ENCODE measurements at regions not wholly inside any gene's neighbourhood (a gene's known extent, or its start where the extent isn't known, plus 50 kb on each side); places are given as distances from the start of the nearest gene placed in this dataset.
A peak's percentile ranks its signal among the peaks of the same experiment; 100 is the strongest.
"Not testable (repeated sequence)": the region's sequence is repeated elsewhere in the genome, so short reads cannot be mapped to it uniquely, and the experiment has no call there.

- H3K4me3 Mint-ChIP-seq; DNase-seq (ENCODE audit: low spot score in 2 of 2); ATAC-seq; H3K4me1 Mint-ChIP-seq; H3K27ac Mint-ChIP-seq; H3K36me3 Mint-ChIP-seq; H3K9me3 Mint-ChIP-seq: not testable (repeated sequence)
Measured at GRCh38 chr2:201946746-201947145, 86.9 kb upstream of the FZD7 start.

- no peaks in the 10 kb centered on the region for H3K4me1 Mint-ChIP-seq
- H3K27ac Mint-ChIP-seq, result no peak overlapping the region
- H3K9me3 Mint-ChIP-seq, result no peaks in the 10 kb centered on the region
- no peak overlapping the region for H3K4me3 Mint-ChIP-seq
- H3K36me3 Mint-ChIP-seq, result no peaks in the 10 kb centered on the region
- ATAC-seq, result no peak
- no peak for DNase-seq (ENCODE audit: low spot score in 2 of 2)
Measured at GRCh38 chr2:201947287-201947686, 86.4 kb upstream of the FZD7 start.

- Mint-ChIP-seq H3K9me3 (no peaks in the 10 kb centered on the region), H3K4me3 (no peak overlapping the region), H3K36me3 (no peaks in the 10 kb centered on the region), H3K27ac (no peak overlapping the region), H3K4me1 (no peaks in the 10 kb centered on the region)
- DNase-seq (ENCODE audit: low spot score in 2 of 2) (no peak), ATAC-seq (no peak)
Measured at GRCh38 chr2:201949181-201949926, 84.3 kb upstream of the FZD7 start.

GRCh38 chr2:201949927-201950246, 83.8 kb upstream of the FZD7 start:
- Mint-ChIP-seq H3K9me3 (no peaks in the 10 kb centered on the region), H3K27ac (no peak overlapping the region), H3K4me1 (no peaks in the 10 kb centered on the region), H3K36me3 (no peaks in the 10 kb centered on the region), H3K4me3 (no peak overlapping the region)
- no peak for ATAC-seq
- no peak for DNase-seq (ENCODE audit: low spot score in 2 of 2)

- Mint-ChIP-seq H3K36me3 (no peaks in the 10 kb centered on the region), H3K4me1 (no peaks in the 10 kb centered on the region), H3K27ac (no peak overlapping the region), H3K4me3 (no peak overlapping the region), H3K9me3 (no peaks in the 10 kb centered on the region)
- ATAC-seq, result no peak
- DNase-seq (ENCODE audit: low spot score in 2 of 2), result no peak
Measured at GRCh38 chr2:201950606-201951005, 83.0 kb upstream of the FZD7 start.

- DNase-seq (ENCODE audit: low spot score in 2 of 2), result no peak
- Mint-ChIP-seq H3K36me3 (no peaks in the 10 kb centered on the region), H3K4me3 (no peak overlapping the region), H3K27ac (no peak overlapping the region), H3K9me3 (no peaks in the 10 kb centered on the region), H3K4me1 (peaks cover 7% of the 10 kb centered on the region)
- no peak for ATAC-seq
Measured at GRCh38 chr2:201952187-201952586, 81.5 kb upstream of the FZD7 start.

GRCh38 chr2:201953396-201953795, 80.3 kb upstream of the FZD7 start:
- H3K27ac Mint-ChIP-seq, result no peak overlapping the region
- H3K4me1 Mint-ChIP-seq, result peaks cover 7% of the 10 kb centered on the region
- no peaks in the 10 kb centered on the region for H3K36me3 Mint-ChIP-seq
- no peak overlapping the region for H3K4me3 Mint-ChIP-seq
- ATAC-seq (no peak), DNase-seq (ENCODE audit: low spot score in 2 of 2) (no peak)
- no peaks in the 10 kb centered on the region for H3K9me3 Mint-ChIP-seq

GRCh38 chr2:201953880-201954279, 79.8 kb upstream of the FZD7 start:
- no peaks in the 10 kb centered on the region for H3K36me3 Mint-ChIP-seq
- ATAC-seq (peak; percentile 20), DNase-seq (ENCODE audit: low spot score in 2 of 2) (no peak)
- no peak overlapping the region for H3K27ac Mint-ChIP-seq
- H3K4me3 Mint-ChIP-seq, result no peak overlapping the region
- H3K4me1 Mint-ChIP-seq, result peaks cover 7% of the 10 kb centered on the region
- H3K9me3 Mint-ChIP-seq, result no peaks in the 10 kb centered on the region

GRCh38 chr2:201955231-201955630, 78.4 kb upstream of the FZD7 start:
- Mint-ChIP-seq H3K27ac (no peak overlapping the region), H3K4me3 (no peak overlapping the region), H3K9me3 (no peaks in the 10 kb centered on the region), H3K36me3 (no peaks in the 10 kb centered on the region), H3K4me1 (peaks cover 7% of the 10 kb centered on the region)
- DNase-seq (ENCODE audit: low spot score in 2 of 2) (no peak), ATAC-seq (no peak)

GRCh38 chr2:201955702-201956141, 77.9 kb upstream of the FZD7 start:
- Mint-ChIP-seq H3K36me3 (no peaks in the 10 kb centered on the region), H3K9me3 (no peaks in the 10 kb centered on the region), H3K27ac (no peak overlapping the region), H3K4me3 (no peak overlapping the region), H3K4me1 (peaks cover 7% of the 10 kb centered on the region)
- DNase-seq (ENCODE audit: low spot score in 2 of 2) (no peak), ATAC-seq (no peak)

GRCh38 chr2:201956361-201956760, 77.3 kb upstream of the FZD7 start:
- Mint-ChIP-seq H3K27ac (peak overlapping the region; percentile 41), H3K9me3 (no peaks in the 10 kb centered on the region), H3K36me3 (no peaks in the 10 kb centered on the region), H3K4me3 (no peak overlapping the region), H3K4me1 (peaks cover 7% of the 10 kb centered on the region)
- DNase-seq (ENCODE audit: low spot score in 2 of 2) (no peak), ATAC-seq (no peak)

- no peak overlapping the region for H3K27ac Mint-ChIP-seq
- DNase-seq (ENCODE audit: low spot score in 2 of 2) (no peak), ATAC-seq (peak; percentile 67)
- peaks cover 7% of the 10 kb centered on the region for H3K4me1 Mint-ChIP-seq
- no peaks in the 10 kb centered on the region for H3K36me3 Mint-ChIP-seq
- H3K9me3 Mint-ChIP-seq, result no peaks in the 10 kb centered on the region
- no peak overlapping the region for H3K4me3 Mint-ChIP-seq
Measured at GRCh38 chr2:201957091-201957490, 76.6 kb upstream of the FZD7 start.

GRCh38 chr2:201959198-201959597, 74.5 kb upstream of the FZD7 start:
- Mint-ChIP-seq H3K36me3 (no peaks in the 10 kb centered on the region), H3K4me1 (peaks cover 7% of the 10 kb centered on the region), H3K4me3 (no peak overlapping the region), H3K9me3 (no peaks in the 10 kb centered on the region), H3K27ac (no peak overlapping the region)
- DNase-seq (ENCODE audit: low spot score in 2 of 2), result no peak
- ATAC-seq, result no peak

- H3K4me1 Mint-ChIP-seq, result peaks cover 7% of the 10 kb centered on the region
- H3K9me3 Mint-ChIP-seq, result no peaks in the 10 kb centered on the region
- no peak for DNase-seq (ENCODE audit: low spot score in 2 of 2)
- H3K36me3 Mint-ChIP-seq, result no peaks in the 10 kb centered on the region
- ATAC-seq, result no peak
- H3K4me3 Mint-ChIP-seq, result no peak overlapping the region
- H3K27ac Mint-ChIP-seq, result no peak overlapping the region
Measured at GRCh38 chr2:201959626-201960025, 74.0 kb upstream of the FZD7 start.

GRCh38 chr2:201960305-201960704, 73.3 kb upstream of the FZD7 start:
- H3K27ac Mint-ChIP-seq, result no peak overlapping the region
- no peak for DNase-seq (ENCODE audit: low spot score in 2 of 2)
- no peak for ATAC-seq
- H3K4me3 Mint-ChIP-seq, result no peak overlapping the region
- H3K36me3 Mint-ChIP-seq, result no peaks in the 10 kb centered on the region
- no peaks in the 10 kb centered on the region for H3K9me3 Mint-ChIP-seq
- peaks cover 7% of the 10 kb centered on the region for H3K4me1 Mint-ChIP-seq

GRCh38 chr2:201961401-201961800, 72.3 kb upstream of the FZD7 start:
- H3K4me1 Mint-ChIP-seq, result peaks cover 6% of the 10 kb centered on the region
- ATAC-seq, result peak; percentile 14
- DNase-seq (ENCODE audit: low spot score in 2 of 2), result no peak
- no peaks in the 10 kb centered on the region for H3K36me3 Mint-ChIP-seq
- no peak overlapping the region for H3K4me3 Mint-ChIP-seq
- no peak overlapping the region for H3K27ac Mint-ChIP-seq
- no peaks in the 10 kb centered on the region for H3K9me3 Mint-ChIP-seq
